Non-pigmented ciliary epithelial cell (primary cell): ENCODE measurements at regions not wholly inside any gene's neighbourhood (a gene's known extent, or its start where the extent isn't known, plus 50 kb on each side); places are given as distances from the start of the nearest gene placed in this dataset.
"Not testable (repeated sequence)": the region's sequence is repeated elsewhere in the genome, so short reads cannot be mapped to it uniquely, and the experiment has no call there.

Experiments
- DNase-seq: peaks from one replicate; pipeline ENCODE4 v3.0.0-alpha.2; 2010; ENCODE audit warnings: low read depth

GRCh38 chr5:9786380-9787360 lies 156.5 kb upstream of the TAS2R1 start:
- DNase-seq, result no peak

- DNase-seq, result no peak
Measured at GRCh38 chr5:9785751-9786150, 155.6 kb upstream of the TAS2R1 start.

GRCh38 chr5:9784231-9784630 lies 154.1 kb upstream of the TAS2R1 start:
- DNase-seq, result no peak

- DNase-seq, result no peak
Measured at GRCh38 chr5:9782826-9783560, 152.8 kb upstream of the TAS2R1 start.

GRCh38 chr5:9781890-9782289 lies 151.7 kb upstream of the TAS2R1 start:
- no peak for DNase-seq

GRCh38 chr5:9781275-9781674 lies 151.1 kb upstream of the TAS2R1 start:
- no peak for DNase-seq

- no peak for DNase-seq
Measured at GRCh38 chr5:9780501-9780900, 150.3 kb upstream of the TAS2R1 start.

GRCh38 chr5:9776525-9776924 lies 146.4 kb upstream of the TAS2R1 start:
- peak; percentile 44 for DNase-seq

- no peak for DNase-seq
Measured at GRCh38 chr5:9775339-9775738, 145.2 kb upstream of the TAS2R1 start.

- peak; percentile 82 for DNase-seq
Measured at GRCh38 chr5:9774472-9775079, 144.4 kb upstream of the TAS2R1 start.

GRCh38 chr5:9771079-9771478 lies 140.9 kb upstream of the TAS2R1 start:
- DNase-seq, result no peak

- DNase-seq, result no peak
Measured at GRCh38 chr5:9766581-9766980, 136.4 kb upstream of the TAS2R1 start.

GRCh38 chr5:9765419-9766140 lies 135.4 kb upstream of the TAS2R1 start:
- DNase-seq, result peak; percentile 46

GRCh38 chr5:9761706-9762105 lies 131.6 kb upstream of the TAS2R1 start:
- DNase-seq, result no peak

- not testable (repeated sequence) for DNase-seq
Measured at GRCh38 chr5:9752670-9753069, 122.5 kb upstream of the TAS2R1 start.

GRCh38 chr5:9743507-9743906 lies 113.4 kb upstream of the TAS2R1 start:
- DNase-seq, result no peak

GRCh38 chr5:9742848-9743247 lies 112.7 kb upstream of the TAS2R1 start:
- DNase-seq, result no peak

- no peak for DNase-seq
Measured at GRCh38 chr5:9739135-9739534, 109.0 kb upstream of the TAS2R1 start.

GRCh38 chr5:9737265-9737664 lies 107.1 kb upstream of the TAS2R1 start:
- DNase-seq, result no peak

- DNase-seq, result no peak
Measured at GRCh38 chr5:9733486-9733885, 103.3 kb upstream of the TAS2R1 start.

- no peak for DNase-seq
Measured at GRCh38 chr5:9731159-9731558, 101.0 kb upstream of the TAS2R1 start.

- DNase-seq, result no peak
Measured at GRCh38 chr5:9728261-9728660, 98.1 kb upstream of the TAS2R1 start.
